ENCODE measurements at regions not wholly inside any gene's neighbourhood (a gene's known extent, or its start where the extent isn't known, plus 50 kb on each side); places are given as distances from the start of the nearest gene placed in this dataset.

GRCh38 chr12:93962336-93962735, 186.0 kb upstream of the PLXNC1 start:
- WGBS (ENCODE audit: insufficient coverage, low coverage, missing lambda C conversion rate), result 10% methylated on average over 2 of the region's 2 CpGs
- Histone ChIP-seq H4K20me1 (replicated peaks; ENCODE audit: control insufficient read depth, insufficient read depth, low read length) (no peaks in the 10 kb centered on the region), H3K9ac (ENCODE audit: insufficient read depth in 1 of 2, low read depth in 2 of 2, low read length in 2 of 2) (no peak overlapping the region), H3K9me3 (replicated peaks; ENCODE audit: control insufficient read depth, insufficient read depth, low read depth, low read length) (no peaks in the 10 kb centered on the region; the same call in 1 of the 2 replicates), H3K4me3 (no peak overlapping the region), H3K27ac (ENCODE audit: extremely low read depth, low read depth, low read length) (no peak overlapping the region), H3K4me1 (replicated peaks in 1 of 2; ENCODE audit: control insufficient read depth in 2 of 2, insufficient read depth in 2 of 2, low read length in 2 of 2) (no peaks in the 10 kb centered on the region), H3K36me3 (ENCODE audit: control insufficient read depth, insufficient read depth, low read length) (no peaks in the 10 kb centered on the region), H3K27me3 (ENCODE audit: control insufficient read depth in 2 of 2, insufficient read depth in 2 of 2, low read length in 2 of 2) (no peaks in the 10 kb centered on the region), H3K9me1 (ENCODE audit: control insufficient read depth, insufficient read depth, low read length) (no peaks in the 10 kb centered on the region), H3K4me2 (ENCODE audit: insufficient read depth, low read length) (no peak overlapping the region), H2AFZ (ENCODE audit: low read depth, low read length) (no peak overlapping the region), H3K79me2 (ENCODE audit: control insufficient read depth, insufficient read depth, low read length) (no peaks in the 10 kb centered on the region)
- no TSS peak for BruUV-seq (replicated peaks)
- TF ChIP-seq MLLT1 (IDR thresholded peaks at IDR 0.05) (no peak), ZNF584 (CRISPR knock-in tag; IDR thresholded peaks at IDR 0.05; ENCODE audit: low read depth) (peak; percentile 100), MIER1 (IDR thresholded peaks at IDR 0.05; ENCODE audit: low read depth) (no peak), CBFA2T3 (IDR thresholded peaks at IDR 0.05) (0 out of 2 replicates have a peak, but pooled peaks have one; percentile 5)
- ATAC-seq (no peak), FAIRE-seq (no peak), DNase-seq (ENCODE audit: extremely low read depth in 1 of 4, low spot score in 3 of 4) (no peak)
- CTCF ChIA-PET (ENCODE audit: low intra/inter-chr PET ratio), result no interaction called here
- intact Hi-C loops (cut with micrococcal nuclease) (no loop called here), in situ Hi-C loops (cut with MboI) (no loop called here)
- POLR2A ChIA-PET, result no interaction called here

GRCh38 chr12:93964936-93965335, 183.4 kb upstream of the PLXNC1 start:
- in situ Hi-C loops (cut with MboI) (no loop called here), intact Hi-C loops (cut with micrococcal nuclease) (no loop called here)
- Histone ChIP-seq H4K20me1 (replicated peaks; ENCODE audit: control insufficient read depth, insufficient read depth, low read length) (no peaks in the 10 kb centered on the region), H3K36me3 (ENCODE audit: control insufficient read depth, insufficient read depth, low read length) (no peaks in the 10 kb centered on the region), H3K9me3 (replicated peaks; ENCODE audit: control insufficient read depth, insufficient read depth, low read depth, low read length) (no peaks in the 10 kb centered on the region; the same call in 1 of the 2 replicates), H2AFZ (ENCODE audit: low read depth, low read length) (no peak overlapping the region), H3K79me2 (ENCODE audit: control insufficient read depth, insufficient read depth, low read length) (no peaks in the 10 kb centered on the region), H3K4me1 (replicated peaks in 1 of 2; ENCODE audit: control insufficient read depth in 2 of 2, insufficient read depth in 2 of 2, low read length in 2 of 2) (no peaks in the 10 kb centered on the region), H3K9ac (ENCODE audit: insufficient read depth in 1 of 2, low read depth in 2 of 2, low read length in 2 of 2) (no peak overlapping the region), H3K27ac (ENCODE audit: extremely low read depth, low read depth, low read length) (no peak overlapping the region), H3K4me2 (ENCODE audit: insufficient read depth, low read length) (no peak overlapping the region), H3K27me3 (ENCODE audit: control insufficient read depth in 2 of 2, insufficient read depth in 2 of 2, low read length in 2 of 2) (no peaks in the 10 kb centered on the region), H3K9me1 (ENCODE audit: control insufficient read depth, insufficient read depth, low read length) (no peaks in the 10 kb centered on the region), H3K4me3 (no peak overlapping the region)
- BruUV-seq (replicated peaks), result no TSS peak
- FAIRE-seq (no peak), ATAC-seq (no peak), DNase-seq (ENCODE audit: extremely low read depth in 1 of 4, low spot score in 3 of 4) (no peak)
- POLR2A ChIA-PET, result no interaction called here
- 37% methylated on average over 4 of the region's 4 CpGs for WGBS (ENCODE audit: insufficient coverage, low coverage, missing lambda C conversion rate)
- CTCF ChIA-PET (ENCODE audit: low intra/inter-chr PET ratio), result no interaction called here
- TF ChIP-seq ZNF699 (CRISPR knock-in tag; IDR thresholded peaks at IDR 0.05; ENCODE audit: insufficient replicate concordance) (no peak), RNF219 (CRISPR knock-in tag; IDR thresholded peaks at IDR 0.05) (no peak), FOXK2 (conservative IDR thresholded peaks at IDR 0.05 in 1 of 2, IDR thresholded peaks at IDR 0.05 in 1 of 2; ENCODE audit: low read depth in 2 of 2) (no peak)

Data from K562 (cell line).